Left hindlimb (tissue), 1 donor: ENCODE measurements at regions not wholly inside any gene's neighbourhood (a gene's known extent, or its start where the extent isn't known, plus 50 kb on each side); places are given as distances from the start of the nearest gene placed in this dataset.
"Not testable (repeated sequence)": the region's sequence is repeated elsewhere in the genome, so short reads cannot be mapped to it uniquely, and the experiment has no call there.

Experiments
- DNase-seq: peaks from one replicate; pipeline ENCODE4 v3.0.0-alpha.2; 2018

DNA sequence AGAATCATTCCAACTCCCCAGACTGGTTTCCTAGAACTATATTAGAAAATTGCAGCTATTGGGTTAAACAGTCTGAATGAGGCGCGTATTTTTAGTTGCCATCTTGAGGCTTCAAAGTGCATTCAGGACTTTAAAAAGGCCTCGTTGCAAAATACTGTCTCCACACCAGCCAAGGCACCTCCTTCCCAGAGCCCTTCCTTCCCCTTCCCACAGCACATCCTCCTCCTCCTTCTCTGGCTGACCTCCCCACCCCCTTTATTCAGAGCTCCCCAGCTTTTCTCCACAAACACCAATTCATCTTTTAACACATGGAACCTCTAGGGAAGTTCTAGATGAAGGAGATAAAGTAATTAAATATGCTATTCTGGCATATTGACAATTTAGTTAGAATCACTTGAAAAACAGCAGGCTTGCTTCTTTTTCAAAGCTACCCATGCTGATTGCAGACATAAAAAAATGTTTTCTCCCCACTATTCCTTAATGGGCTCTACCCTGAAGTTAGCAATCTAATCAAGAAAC lies 90.3 kb downstream of the RTP5 start:
- no peak for DNase-seq

- no peak for DNase-seq
These were observed 91.9 kb downstream of the RTP5 start for GRCh38 chr2:241961454-241961853.

DNA sequence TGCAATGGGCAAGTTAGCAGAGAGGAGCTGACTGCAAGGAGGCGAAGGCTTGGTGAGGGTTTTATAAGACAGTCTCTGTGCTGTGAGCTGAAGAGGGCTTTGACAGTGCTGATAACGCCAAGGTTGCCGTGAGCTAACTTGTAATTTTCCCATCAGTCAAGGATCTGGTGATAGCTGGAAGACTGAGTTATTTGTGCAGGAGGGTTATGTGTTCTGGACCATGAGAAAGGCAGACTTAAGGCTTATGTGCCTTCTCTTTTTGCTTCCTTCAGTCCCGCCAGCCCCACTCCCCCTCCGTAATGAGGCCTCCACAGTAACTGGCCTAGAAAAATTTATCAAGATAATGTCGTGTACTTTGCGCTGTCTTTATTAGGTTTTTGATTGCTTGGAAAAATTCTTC lies 94.6 kb downstream of the RTP5 start:
- no peak for DNase-seq

DNA sequence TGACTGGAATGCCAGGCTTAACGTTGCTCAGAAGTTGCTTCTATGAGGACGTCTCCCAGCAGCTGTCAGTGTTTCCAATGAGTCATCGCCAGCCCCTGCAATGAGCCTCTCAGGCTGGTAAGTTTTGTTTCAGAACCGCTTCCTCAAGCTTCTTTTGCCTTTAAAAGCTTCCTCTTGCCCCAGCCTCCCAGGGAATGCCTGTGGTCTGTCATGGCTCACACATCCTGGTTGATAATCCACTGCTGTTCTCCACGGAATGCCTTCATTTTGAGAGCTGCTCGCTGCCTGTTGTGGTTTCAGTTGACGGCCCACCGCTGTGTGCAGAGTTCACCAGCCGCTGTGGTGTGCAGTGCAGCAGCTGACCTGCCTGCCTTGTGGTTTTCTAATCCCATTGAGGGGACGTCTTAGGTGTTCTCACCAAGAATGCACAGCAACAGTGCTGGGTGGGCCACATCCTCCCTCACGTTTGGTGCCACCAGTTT lies 96.4 kb downstream of the RTP5 start:
- peak; percentile 51 for DNase-seq

DNA sequence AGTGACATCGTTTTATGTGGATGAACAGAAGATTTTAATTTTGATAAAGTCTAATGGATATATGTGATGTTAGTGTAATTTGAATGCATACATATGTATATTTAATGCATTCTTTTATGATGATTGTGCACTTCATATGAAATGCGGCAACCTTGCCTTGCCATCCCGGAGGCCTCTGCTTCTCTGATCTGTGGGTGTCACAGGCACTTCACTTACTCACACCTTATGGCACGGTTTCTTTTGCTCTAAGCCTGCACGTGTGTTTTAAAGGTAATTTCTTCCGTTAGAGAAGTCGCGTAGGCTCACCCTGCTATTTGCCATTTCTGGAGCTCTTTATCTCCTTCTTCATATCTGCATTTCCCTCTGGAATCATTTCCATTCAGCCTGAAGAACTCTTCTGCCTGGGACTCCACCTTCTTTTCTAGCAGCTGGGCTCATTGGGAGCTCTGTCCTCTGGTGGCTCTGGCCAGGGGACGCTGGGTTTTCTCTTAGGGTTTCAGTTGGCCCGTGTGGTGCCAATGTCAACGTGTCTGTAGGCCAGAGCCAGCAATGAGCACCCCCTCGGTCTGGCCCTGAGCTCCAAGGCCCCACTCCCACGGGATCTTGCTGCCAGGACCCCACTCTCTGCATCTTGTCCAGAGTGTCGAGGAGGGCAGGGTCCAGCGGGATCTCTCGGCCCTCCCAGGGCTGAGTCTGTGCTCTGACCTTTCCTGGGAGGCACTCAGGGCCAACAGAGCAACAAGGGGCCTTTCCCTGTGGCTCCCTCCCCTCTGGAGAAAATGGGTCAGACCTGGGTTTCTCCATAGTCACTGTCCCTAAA lies 97.3 kb downstream of the RTP5 start:
- no peak for DNase-seq

GRCh38 chr2:241967467-241968144 lies 98.1 kb downstream of the RTP5 start:
- DNase-seq: no peak

DNA sequence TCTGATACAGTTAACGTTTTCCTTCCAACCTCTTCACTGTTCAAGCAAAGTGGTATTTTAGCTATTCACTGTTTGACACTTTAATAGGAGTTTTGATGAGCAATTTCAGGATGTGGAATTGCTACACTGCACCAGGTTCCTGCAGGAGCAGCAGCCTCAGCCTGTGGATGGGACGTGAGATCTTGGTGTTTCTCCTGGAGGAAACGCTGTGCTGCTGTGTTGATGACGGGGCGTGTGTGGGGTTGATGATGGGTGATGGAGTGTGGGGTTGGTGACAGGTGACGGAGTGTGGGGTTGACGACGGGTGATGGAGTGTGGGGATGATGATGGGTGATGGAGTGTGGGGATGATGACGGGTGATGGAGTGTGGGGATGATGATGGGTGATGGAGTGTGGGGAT lies 98.9 kb downstream of the RTP5 start:
- DNase-seq: no peak

DNA sequence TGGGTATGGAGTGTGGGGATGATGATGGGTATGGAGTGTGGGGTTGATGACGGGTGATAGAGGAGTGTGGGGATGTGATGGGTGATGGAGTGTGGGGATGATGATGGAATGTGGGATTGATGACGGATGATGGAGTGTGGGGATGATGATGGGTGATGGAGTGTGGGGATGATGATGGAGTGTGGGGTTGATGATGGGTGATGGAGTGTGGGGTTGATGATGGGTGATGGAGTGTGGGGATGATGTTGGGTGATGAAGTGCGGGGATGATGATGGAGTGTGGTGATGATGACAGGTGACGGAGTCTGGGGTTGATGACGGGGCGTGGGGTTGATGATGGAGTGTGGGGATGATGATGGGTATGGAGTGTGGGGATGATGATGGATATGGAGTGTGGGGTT lies 99.7 kb downstream of the RTP5 start:
- DNase-seq: not testable (repeated sequence)

- DNase-seq: no peak
These were observed 101.2 kb downstream of the RTP5 start for GRCh38 chr2:241970716-241971115.

DNA sequence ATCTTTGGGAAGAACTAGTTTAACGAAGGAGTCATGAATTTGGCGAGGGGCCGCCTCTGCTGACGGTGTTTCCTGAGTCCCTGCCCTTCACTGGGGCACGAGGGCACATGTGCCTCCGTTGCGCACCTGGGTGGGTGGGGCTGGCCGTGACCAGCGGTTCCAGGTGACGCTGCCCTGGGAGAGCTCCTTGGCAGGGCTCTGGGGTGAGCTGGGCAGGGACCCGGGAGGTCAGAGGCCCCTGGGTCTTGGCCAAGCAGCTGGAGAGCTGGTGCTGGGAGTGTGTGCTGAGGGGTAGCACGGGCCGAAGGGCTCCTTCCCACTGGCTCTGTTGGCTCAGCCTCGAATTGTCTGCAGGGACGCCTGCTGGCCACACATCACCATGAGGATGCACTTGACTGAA lies 104.6 kb downstream of the RTP5 start:
- DNase-seq: no peak

DNA sequence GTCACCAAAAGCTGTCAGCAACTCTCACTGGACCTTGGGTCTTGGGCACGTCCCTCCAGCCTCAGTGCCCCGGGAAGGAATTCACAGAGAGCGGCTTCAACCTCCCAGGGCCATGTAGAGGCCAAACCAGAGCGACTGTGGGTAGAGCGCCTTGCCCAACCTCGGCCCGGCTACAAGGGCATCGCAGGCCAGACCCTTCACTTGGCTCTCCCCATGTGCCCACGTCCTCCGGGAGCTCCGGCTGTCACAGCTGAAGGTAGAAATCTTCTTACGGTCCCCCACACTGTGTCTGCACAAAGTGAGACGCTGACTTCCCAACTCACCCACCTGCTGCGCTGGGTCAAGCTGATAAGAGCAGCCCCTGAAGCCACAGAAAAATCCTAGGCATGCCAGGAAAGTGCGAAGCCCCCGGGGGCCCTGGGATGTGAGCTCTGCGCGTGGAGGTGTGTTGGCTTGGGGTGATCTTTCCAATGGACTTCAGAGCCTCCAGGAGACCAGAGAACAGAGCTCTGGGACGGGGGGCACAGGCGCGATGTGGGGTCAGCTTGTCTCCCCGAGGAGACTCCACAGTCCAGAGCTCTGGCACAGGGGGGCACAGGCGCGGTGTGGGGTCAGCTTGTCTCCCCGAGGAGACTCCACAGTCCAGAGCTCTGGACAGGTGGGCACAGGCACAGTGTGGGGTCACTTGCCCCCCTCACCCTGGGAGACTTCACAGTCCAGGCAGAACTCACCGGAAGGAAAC lies 105.5 kb downstream of the RTP5 start:
- DNase-seq: no peak

GRCh38 chr2:241975593-241976284 lies 106.2 kb downstream of the RTP5 start:
- no peak for DNase-seq

- no peak for DNase-seq
These were observed 106.8 kb downstream of the RTP5 start for GRCh38 chr2:241976296-241976695.

GRCh38 chr2:241977557-241978300 lies 108.2 kb downstream of the RTP5 start:
- no peak for DNase-seq

DNA sequence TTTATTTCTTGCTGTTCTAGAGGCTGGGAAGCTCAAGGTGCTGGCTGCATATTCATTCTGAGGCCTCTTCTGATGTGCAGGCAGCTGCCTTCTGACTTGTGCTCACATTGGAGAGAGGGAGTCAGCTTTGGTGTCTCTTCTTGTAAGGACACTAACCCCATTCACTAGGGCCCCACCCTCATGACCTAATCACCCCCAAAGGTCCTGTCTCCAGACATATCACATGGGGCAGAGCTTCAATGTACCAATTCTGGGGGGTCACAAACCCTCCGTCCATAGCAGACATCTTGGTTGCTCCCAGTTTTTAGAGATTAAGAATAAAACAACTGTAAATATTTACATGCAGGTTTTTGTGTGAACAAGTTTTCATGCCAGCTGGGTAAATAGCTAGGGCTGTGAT lies 109.1 kb downstream of the RTP5 start:
- no peak for DNase-seq

DNA sequence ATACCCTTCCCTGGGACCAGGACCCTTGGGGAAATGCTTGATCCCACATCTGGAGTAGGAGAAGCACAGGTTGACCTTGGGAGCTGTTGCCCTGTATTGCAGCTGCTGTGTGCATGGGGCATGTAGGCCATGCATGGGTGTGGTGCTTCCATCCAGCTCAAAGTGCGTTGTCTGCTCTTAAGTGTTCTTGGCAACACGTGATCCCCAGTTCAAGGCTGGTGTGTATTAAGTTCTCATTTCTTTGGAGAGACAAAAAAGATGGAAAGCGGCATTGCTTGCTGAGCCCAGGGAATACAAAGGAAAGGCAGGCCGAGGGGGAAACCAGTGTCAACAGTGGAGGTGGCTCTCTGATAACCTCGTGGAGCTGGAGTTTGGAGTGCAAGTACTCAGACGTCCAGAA lies 110.7 kb downstream of the RTP5 start:
- no peak for DNase-seq

DNA sequence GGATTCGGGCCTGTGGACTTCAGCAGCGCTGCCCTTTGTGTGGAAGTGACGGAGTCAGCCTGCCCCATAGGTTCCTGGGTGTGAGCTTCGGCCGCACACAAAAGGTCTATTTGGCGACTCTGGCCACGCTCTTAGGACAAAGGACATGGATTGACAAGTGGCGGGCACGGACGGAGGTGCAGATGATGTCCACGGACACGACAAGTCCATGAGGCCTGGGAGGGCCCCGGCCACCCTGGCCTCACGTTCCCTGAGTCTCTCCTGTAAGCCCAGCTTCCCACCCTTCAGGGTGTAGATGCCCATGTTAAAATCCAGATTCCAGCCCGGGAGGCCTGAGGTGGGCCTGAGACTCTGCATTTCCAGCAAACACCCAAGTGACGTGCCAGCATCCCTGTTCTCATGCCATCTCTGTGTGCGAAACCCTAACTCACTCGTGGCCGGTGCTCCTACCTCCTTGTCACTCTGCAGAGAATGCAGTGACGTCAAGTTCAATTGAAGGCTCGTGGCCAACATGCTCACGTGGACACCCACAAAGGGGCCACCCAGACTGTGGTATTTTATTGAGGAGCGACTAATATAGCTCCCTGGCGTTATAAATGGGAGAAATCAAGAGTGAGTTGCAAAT lies 111.7 kb downstream of the RTP5 start:
- no peak for DNase-seq

GRCh38 chr2:241982706-241983570 lies 113.4 kb downstream of the RTP5 start:
- DNase-seq: no peak

DNA sequence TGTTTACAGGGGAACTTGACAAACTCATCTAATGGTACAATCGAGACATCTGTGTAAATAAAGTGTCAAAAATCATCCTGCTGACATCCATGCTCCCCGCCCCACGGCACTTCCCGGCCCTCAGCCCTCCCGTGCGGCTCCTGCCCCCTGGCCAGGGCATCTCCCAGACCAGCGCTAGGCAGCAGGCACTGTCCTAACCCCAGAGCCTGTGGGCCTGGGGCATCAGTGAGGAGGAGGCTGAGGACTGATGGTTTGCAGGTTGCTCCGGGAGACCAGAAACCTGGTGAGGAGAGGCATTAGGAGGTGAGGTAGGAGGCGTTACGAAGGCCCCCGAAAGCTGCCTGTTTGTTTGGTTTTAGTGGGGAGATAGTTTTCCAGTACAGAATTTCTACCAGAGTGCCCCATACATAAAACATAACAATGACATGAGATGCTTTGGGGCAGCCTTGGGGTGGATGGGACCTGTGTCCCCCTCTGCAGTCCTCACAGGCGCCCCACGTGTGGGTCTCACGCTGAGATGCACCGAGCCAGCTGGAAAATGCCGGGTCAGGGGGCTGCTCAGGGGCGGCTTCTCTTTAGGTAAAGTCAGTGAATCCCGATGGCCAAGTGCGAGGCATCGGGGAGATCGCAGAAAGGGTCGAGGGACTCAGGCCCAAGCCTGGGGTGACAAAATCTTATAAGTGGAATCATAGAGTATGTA lies 114.2 kb downstream of the RTP5 start:
- DNase-seq: no peak

GRCh38 chr2:241984271-241984655 lies 114.7 kb downstream of the RTP5 start:
- DNase-seq: no peak
